ENCODE measurements at regions not wholly inside any gene's neighbourhood (a gene's known extent, or its start where the extent isn't known, plus 50 kb on each side); places are given as distances from the start of the nearest gene placed in this dataset.

DNA sequence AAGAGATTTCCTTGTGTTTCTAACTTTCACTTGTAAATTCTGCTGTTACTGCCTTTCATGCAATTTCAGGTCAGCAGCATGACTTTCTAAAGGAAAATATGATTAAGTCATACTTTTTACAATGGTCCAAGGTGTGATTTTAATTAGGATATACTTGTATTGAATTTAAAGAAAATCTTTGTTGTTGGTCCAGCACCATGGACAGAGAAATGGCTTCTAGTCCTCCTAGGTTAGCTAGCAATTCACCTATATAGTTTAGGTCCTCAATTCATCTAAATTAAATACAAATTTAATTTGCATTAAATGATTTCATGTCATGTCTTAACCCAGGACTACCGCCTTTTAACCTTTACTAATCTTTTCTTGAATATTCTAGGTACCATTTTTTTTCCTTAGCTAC is 304.9 kb upstream of the RPS6KA3 start:
- TF ChIP-seq, protein P1, sequence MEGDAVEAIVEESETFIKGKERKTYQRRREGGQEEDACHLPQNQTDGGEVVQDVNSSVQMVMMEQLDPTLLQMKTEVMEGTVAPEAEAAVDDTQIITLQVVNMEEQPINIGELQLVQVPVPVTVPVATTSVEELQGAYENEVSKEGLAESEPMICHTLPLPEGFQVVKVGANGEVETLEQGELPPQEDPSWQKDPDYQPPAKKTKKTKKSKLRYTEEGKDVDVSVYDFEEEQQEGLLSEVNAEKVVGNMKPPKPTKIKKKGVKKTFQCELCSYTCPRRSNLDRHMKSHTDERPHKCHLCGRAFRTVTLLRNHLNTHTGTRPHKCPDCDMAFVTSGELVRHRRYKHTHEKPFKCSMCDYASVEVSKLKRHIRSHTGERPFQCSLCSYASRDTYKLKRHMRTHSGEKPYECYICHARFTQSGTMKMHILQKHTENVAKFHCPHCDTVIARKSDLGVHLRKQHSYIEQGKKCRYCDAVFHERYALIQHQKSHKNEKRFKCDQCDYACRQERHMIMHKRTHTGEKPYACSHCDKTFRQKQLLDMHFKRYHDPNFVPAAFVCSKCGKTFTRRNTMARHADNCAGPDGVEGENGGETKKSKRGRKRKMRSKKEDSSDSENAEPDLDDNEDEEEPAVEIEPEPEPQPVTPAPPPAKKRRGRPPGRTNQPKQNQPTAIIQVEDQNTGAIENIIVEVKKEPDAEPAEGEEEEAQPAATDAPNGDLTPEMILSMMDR (IDR thresholded peaks at IDR 0.05; ENCODE audit: low read depth, low read length, missing control alignments) = no peak
- no peak overlapping the region for H3K4me3 ChIP-seq (ENCODE audit: low read depth, low read length)
- in situ Hi-C loops (cut with HindIII; ENCODE audit: low sequenced_read_pairs) = no loop called here
- peak; percentile 15 for DNase-seq (ENCODE audit: low read depth)

DNA sequence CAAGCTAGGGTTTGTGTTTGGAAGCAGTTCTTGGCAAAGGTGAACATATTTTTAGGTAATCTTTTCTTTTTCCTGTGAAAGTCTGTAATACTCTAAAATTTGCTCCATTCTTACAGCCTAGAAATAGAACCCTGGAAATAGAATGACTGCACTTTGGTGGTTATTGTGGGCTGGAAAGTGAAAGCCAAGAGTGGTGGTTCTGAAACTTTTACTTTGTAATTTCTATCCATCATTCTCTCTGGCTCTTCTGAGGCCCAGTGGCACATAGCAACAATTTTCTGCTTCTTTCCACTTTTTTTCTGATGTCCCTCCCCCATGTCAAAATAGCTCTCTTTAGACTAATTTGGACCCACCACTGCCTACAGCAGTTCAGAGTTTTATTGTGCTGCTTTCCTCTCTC is 300.4 kb upstream of the RPS6KA3 start:
- H3K4me3 ChIP-seq (ENCODE audit: low read depth, low read length) = no peak overlapping the region
- DNase-seq (ENCODE audit: low read depth) = no peak
- TF ChIP-seq, protein P1 (IDR thresholded peaks at IDR 0.05; ENCODE audit: low read depth, low read length, missing control alignments) = no peak
- in situ Hi-C loops (cut with HindIII; ENCODE audit: low sequenced_read_pairs) = no loop called here

DNA sequence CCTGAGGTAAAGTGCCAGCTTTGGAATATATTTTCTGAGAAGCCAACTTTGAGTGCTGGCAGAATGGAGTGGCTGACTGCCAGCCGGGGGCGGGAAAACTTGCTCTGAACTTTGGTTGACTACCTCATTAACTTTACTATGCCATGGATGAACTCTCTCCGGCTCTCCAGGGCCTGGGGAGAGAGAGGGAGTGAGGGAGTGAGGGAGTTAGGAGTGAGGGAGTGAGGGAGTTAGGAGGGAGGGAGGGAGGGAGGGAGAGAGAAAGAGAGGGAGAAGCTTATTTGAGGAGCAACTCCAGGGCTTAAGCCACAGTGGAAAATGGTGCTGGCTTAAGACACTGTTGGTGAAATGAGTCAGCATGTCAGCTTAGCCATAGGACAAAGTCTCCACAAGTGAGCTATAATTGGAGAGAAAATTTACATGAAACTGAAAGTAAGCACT is 280.9 kb upstream of the RPS6KA3 start:
- no peak overlapping the region for H3K4me3 ChIP-seq (ENCODE audit: low read depth, low read length)
- TF ChIP-seq, protein P1 (IDR thresholded peaks at IDR 0.05; ENCODE audit: low read depth, low read length, missing control alignments) = no peak
- in situ Hi-C loops (cut with HindIII; ENCODE audit: low sequenced_read_pairs) = no loop called here
- DNase-seq (ENCODE audit: low read depth) = peak; percentile 35

DNA sequence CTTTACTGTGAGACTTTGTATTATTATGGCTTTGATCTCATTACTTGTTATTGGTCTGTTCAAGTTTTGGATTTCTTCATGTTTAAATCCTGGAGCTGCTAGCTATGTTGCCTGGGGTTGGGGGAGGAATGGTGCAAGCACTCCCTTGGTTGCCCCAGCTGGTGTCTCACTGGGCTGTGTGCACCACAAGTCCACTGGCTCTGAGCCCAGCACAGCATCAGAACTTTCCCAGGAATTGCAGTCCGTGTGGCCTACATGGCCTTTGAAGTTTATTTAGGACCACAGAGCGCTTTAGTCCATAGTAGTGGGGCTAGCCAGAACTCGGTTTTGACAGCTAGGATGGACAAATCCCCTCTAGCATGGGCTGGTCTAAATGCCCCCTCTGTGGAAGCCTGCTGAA is 278.8 kb upstream of the RPS6KA3 start:
- H3K4me3 ChIP-seq (ENCODE audit: low read depth, low read length) = no peak overlapping the region
- TF ChIP-seq, protein P1 (IDR thresholded peaks at IDR 0.05; ENCODE audit: low read depth, low read length, missing control alignments) = no peak
- in situ Hi-C loops (cut with HindIII; ENCODE audit: low sequenced_read_pairs) = no loop called here
- no peak for DNase-seq (ENCODE audit: low read depth)

DNA sequence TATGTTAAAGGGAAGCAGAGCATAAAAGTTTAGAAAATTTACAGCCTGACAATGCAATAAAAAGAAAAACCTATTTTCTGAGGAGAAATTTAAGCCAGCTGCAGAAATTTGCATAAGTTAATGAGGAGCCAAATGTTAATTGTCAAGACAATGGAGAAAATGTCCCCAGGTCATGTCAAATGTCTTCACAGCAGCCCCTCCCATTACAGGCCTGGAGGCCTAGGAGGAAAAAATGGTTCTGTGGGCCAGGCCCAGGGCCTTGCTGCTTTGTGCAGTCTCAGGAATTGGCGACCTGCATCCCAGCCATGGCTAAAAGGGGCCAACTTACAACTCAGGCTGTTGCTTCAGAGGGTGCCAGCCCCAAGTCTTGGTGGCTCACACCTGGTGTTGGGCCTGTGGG is 275.4 kb upstream of the RPS6KA3 start:
- no peak for DNase-seq (ENCODE audit: low read depth)
- H3K4me3 ChIP-seq (ENCODE audit: low read depth, low read length) = no peak overlapping the region
- TF ChIP-seq, protein P1 (IDR thresholded peaks at IDR 0.05; ENCODE audit: low read depth, low read length, missing control alignments) = no peak
- in situ Hi-C loops (cut with HindIII; ENCODE audit: low sequenced_read_pairs) = no loop called here

DNA sequence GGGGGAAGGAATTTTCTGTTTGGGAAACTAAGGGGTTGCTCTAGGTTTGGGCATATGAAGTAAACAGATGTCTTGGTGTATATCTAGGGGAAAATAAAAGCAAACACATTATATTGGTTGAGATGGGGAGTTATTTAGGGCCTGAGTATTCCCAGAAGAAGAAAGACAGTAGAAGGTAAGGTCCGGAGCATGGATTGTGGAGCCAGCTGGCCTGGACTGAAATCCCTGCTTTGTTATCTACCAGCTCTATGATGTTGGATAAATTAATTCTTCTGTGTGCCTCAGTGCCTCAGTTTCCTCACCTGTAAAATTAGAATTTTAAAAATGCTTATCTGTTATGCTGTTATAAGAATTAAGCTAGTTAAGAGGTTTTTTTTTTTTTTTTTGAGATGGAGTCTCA is 272.3 kb upstream of the RPS6KA3 start:
- H3K4me3 ChIP-seq (ENCODE audit: low read depth, low read length) = no peak overlapping the region
- DNase-seq (ENCODE audit: low read depth) = no peak
- in situ Hi-C loops (cut with HindIII; ENCODE audit: low sequenced_read_pairs) = no loop called here
- TF ChIP-seq, protein P1 (IDR thresholded peaks at IDR 0.05; ENCODE audit: low read depth, low read length, missing control alignments) = no peak

DNA sequence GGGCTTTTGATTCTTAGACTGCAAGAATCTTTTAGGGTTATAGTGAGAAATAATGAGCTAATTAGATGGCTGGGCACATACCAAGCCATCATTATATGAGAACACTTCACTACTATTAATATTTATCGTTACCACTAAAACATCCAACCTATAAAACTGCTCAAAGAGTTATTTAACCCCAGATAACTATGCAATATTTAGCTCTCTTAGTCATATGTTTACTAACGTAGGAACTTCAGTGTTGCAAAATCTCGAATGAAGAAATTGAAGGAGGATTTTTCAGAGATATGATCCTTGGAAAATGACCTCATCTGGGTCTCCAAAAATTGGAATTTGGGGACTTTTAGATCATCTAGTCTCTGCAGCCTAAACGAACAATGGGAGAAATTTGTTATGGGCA is 265.0 kb upstream of the RPS6KA3 start:
- H3K4me3 ChIP-seq (ENCODE audit: low read depth, low read length) = no peak overlapping the region
- DNase-seq (ENCODE audit: low read depth) = no peak
- in situ Hi-C loops (cut with HindIII; ENCODE audit: low sequenced_read_pairs) = no loop called here
- TF ChIP-seq, protein P1 (IDR thresholded peaks at IDR 0.05; ENCODE audit: low read depth, low read length, missing control alignments) = no peak

All from astrocyte of the cerebellum (primary cell).